Esophagus squamous epithelium (tissue), 5 donors: ENCODE measurements at regions not wholly inside any gene's neighbourhood (a gene's known extent, or its start where the extent isn't known, plus 50 kb on each side); places are given as distances from the start of the nearest gene placed in this dataset.
"Not testable (repeated sequence)": the region's sequence is repeated elsewhere in the genome, so short reads cannot be mapped to it uniquely, and the experiment has no call there.

Source experiments
- DNase-seq: peaks from one replicate; lab custom pipeline; 2025; lab: John Stamatoyannopoulos, UW
- H3K27ac ChIP-seq, 4 donors: fragments of 200-600 bp; sonication (generic); one replicate each; pipeline ENCODE4 v1.5.1; 2016 to 2019; ENCODE audit warnings: mild to moderate bottlenecking in 1 of 4
- H3K27me3 ChIP-seq, 4 donors: fragments of 200-600 bp; sonication (generic); 1 replicate in 3 of 4; 2 replicates in 1 of 4; pipeline versions ENCODE4 v1.5.1 to v1.6.0; 2017 to 2021; ENCODE audit warnings: antibody characterized with exemption in 1 of 4
- H3K36me3 ChIP-seq, 3 donors: fragments of 200-600 bp; sonication (generic); one replicate each; pipeline ENCODE4 v1.5.1; 2016 to 2019
- H3K4me1 ChIP-seq, 3 donors: fragments of 200-600 bp; sonication (generic); one replicate each; pipeline ENCODE4 v1.5.1; 2017 to 2019
- H3K4me3 ChIP-seq, 4 donors: fragments of 200-600 bp; sonication (generic); 1 replicate in 3 of 4; 2 replicates in 1 of 4; pipeline ENCODE4 v1.5.1; 2016 to 2019; ENCODE audit warnings: mild to moderate bottlenecking in 2 of 4, moderate library complexity in 1 of 4
- H3K9me3 ChIP-seq, 3 donors: fragments of 200-600 bp; sonication (generic); one replicate each; pipeline ENCODE4 v1.5.1; 2016 to 2019
- POLR2A ChIP-seq, 4 donors: fragments of 450-650 bp; IDR thresholded peaks; one replicate each; pipeline ENCODE4 v1.6.1; 2017; ENCODE audit warnings: antibody characterized with exemption in 4 of 4, mild to moderate bottlenecking in 4 of 4, moderate library complexity in 3 of 4
- WGBS, 2 donors: methylation state at CpG; one replicate each; pipeline ENCODE4 v1.1.5; 2018; 5-methylcytosine and 5-hydroxymethylcytosine counted together
- intact Hi-C: fragments of 100-400 bp; cut with DNase I; formaldehyde crosslinking; loops from one replicate; pipeline ENCODE4 v1.15.0; 2022
- TF ChIP-seq, protein P1 (sequence below), 6 experiments: fragments of 450-650 bp in 4 of 6; fragments of 200-600 bp in 2 of 6; sonication (generic) in 2 of 6; IDR thresholded peaks; one replicate each; pipeline ENCODE4 v1.5.1; 2016 to 2019; ENCODE audit warnings: antibody characterized with exemption in 6 of 6, mild to moderate bottlenecking in 4 of 6, moderate library complexity in 4 of 6
- donor health status: DM: yes; HTN: yes; CAD: no.

DNA sequence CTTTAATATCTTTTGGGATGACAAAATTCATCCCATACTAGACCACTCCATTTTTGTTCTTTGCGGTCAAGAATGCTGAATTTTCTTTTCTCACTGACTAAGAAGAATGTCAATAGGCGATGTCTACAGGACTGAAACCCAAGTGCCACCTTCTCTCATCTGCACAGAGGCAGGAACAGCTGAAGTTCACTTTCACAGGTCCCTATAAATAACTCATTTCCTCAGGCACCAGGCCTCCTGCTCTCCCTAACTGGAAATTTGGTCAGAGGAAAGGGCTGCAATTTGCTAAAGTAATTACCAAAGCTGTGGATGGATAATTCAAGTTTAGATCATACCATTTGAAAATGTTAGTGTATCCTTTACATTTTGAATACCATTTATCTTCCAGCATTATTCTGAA is 142.9 kb downstream of the DIRAS2 start:
- Histone ChIP-seq H3K9me3 (no peaks in the 10 kb centered on the region), H3K27me3 (no peaks in the 10 kb centered on the region), H3K4me3 (no peak overlapping the region), H3K27ac (no peak overlapping the region), H3K36me3 (no peaks in the 10 kb centered on the region), H3K4me1 (no peaks in the 10 kb centered on the region)
- no peak for DNase-seq
- intact Hi-C loops, result no loop called here
- WGBS, 2 donors, result 61 to 95% methylated on average over 2 of the region's 2 CpGs
- no peak for TF ChIP-seq POLR2A (IDR thresholded peaks at IDR 0.05)
- TF ChIP-seq, protein P1, sequence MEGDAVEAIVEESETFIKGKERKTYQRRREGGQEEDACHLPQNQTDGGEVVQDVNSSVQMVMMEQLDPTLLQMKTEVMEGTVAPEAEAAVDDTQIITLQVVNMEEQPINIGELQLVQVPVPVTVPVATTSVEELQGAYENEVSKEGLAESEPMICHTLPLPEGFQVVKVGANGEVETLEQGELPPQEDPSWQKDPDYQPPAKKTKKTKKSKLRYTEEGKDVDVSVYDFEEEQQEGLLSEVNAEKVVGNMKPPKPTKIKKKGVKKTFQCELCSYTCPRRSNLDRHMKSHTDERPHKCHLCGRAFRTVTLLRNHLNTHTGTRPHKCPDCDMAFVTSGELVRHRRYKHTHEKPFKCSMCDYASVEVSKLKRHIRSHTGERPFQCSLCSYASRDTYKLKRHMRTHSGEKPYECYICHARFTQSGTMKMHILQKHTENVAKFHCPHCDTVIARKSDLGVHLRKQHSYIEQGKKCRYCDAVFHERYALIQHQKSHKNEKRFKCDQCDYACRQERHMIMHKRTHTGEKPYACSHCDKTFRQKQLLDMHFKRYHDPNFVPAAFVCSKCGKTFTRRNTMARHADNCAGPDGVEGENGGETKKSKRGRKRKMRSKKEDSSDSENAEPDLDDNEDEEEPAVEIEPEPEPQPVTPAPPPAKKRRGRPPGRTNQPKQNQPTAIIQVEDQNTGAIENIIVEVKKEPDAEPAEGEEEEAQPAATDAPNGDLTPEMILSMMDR (IDR thresholded peaks at IDR 0.05), result no peak

DNA sequence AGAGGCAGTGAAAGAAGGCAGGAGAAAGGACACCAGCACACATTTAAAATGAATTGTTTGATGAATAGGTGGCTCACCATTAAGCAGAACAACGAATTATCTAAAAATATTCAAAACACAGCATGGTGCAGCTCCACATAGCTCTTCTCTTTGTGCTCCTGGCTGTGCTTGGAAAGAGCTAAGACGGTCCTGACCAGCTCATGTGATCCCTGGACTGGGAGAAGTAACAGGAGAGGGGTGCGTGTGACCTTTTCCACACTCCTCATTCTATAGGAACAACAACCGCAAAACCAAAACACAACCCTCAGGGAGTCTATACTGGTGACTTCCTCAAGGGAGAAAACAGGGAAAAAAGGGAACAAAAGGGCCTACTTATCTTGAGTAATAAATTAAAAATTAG is 140.5 kb downstream of the DIRAS2 start:
- no peaks in the 10 kb centered on the region for H3K9me3 ChIP-seq
- DNase-seq, result no peak
- H3K36me3 ChIP-seq, result no peaks in the 10 kb centered on the region
- intact Hi-C loops, result no loop called here
- WGBS, 2 donors, result 77 to 82% methylated on average over 4 of the region's 4 CpGs
- H3K4me1 ChIP-seq, result no peaks in the 10 kb centered on the region
- no peak overlapping the region for H3K4me3 ChIP-seq
- TF ChIP-seq, protein P1 (IDR thresholded peaks at IDR 0.05), result no peak
- no peak for TF ChIP-seq POLR2A (IDR thresholded peaks at IDR 0.05)
- no peaks in the 10 kb centered on the region for H3K27me3 ChIP-seq
- H3K27ac ChIP-seq, result no peak overlapping the region

DNA sequence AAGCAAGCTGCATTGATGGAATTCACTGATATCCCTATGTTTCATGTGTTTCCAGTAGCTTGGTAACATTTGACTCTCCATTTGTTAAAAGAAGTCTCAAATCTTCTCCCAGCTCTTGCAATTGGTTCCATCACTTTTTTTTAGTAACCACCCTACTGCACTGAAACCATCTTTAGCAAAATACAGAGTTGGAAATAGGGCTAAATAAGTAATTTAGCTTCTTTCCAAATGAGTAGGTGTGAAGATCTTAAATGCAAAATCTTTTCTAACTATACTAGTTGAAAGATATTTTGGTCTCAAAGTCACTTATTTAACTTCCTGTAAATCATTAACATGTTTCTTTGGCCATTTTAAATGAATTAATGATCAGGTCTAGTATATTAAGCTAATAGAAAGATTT is 138.1 kb downstream of the DIRAS2 start:
- Histone ChIP-seq H3K4me3 (no peak overlapping the region), H3K27me3 (no peaks in the 10 kb centered on the region), H3K9me3 (no peaks in the 10 kb centered on the region), H3K27ac (no peak overlapping the region), H3K4me1 (no peaks in the 10 kb centered on the region), H3K36me3 (no peaks in the 10 kb centered on the region)
- no peak for DNase-seq
- intact Hi-C loops, result no loop called here
- TF ChIP-seq, protein P1 (IDR thresholded peaks at IDR 0.05), result no peak
- TF ChIP-seq POLR2A (IDR thresholded peaks at IDR 0.05), result no peak

DNA sequence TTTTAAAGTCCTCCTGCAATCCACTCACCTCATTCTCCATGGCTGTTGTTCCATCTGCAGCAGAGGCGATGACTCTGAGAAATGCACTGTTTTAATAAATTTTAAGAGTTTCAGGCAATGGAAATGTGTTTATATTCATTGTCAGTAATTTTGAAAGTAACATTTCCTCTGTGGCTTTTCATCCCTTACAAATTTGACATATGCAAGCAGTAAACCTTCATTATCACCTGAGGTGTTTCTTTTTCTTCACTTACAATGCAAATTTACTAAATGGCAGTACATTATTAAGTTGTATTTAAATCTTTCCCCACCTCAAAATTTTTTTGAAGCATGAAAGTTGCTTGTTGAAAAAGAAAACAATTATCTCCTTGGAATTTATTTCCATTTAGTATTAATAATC is 136.9 kb downstream of the DIRAS2 start:
- no peak for DNase-seq
- no peaks in the 10 kb centered on the region for H3K27me3 ChIP-seq
- no peak overlapping the region for H3K27ac ChIP-seq
- WGBS, 2 donors, result 81 to 85% methylated on average over 1 of the region's 1 CpG
- no peaks in the 10 kb centered on the region for H3K9me3 ChIP-seq
- H3K4me3 ChIP-seq, result no peak overlapping the region
- intact Hi-C loops, result no loop called here
- no peaks in the 10 kb centered on the region for H3K4me1 ChIP-seq
- no peaks in the 10 kb centered on the region for H3K36me3 ChIP-seq
- TF ChIP-seq, protein P1 (IDR thresholded peaks at IDR 0.05), result no peak
- TF ChIP-seq POLR2A (IDR thresholded peaks at IDR 0.05), result no peak

DNA sequence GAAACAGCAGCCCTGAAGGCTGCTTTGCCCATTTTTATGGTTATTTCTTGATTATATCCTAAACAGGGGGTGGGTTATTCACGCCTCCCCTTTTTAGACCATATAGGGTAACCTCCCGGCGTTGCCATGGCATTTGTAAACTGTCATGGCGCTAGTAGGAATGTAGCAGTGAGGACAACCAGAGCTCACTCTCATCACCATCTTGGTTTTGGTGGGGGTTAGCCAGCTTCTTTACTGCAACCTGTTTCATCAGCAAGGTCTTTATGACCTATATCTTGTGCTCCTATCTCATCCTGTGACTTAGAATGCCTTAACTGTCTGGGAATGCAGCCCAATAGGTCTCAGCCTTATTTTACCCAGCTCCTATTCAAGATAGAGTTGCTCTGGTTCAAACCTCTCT is 136.2 kb downstream of the DIRAS2 start:
- H3K4me3 ChIP-seq, DNase-seq, H3K9me3 ChIP-seq, intact Hi-C loops, H3K36me3 ChIP-seq, H3K27ac ChIP-seq, H3K4me1 ChIP-seq, H3K27me3 ChIP-seq: not testable (repeated sequence)
- 66 to 86% methylated on average over 4 of the region's 4 CpGs for WGBS, 2 donors

DNA sequence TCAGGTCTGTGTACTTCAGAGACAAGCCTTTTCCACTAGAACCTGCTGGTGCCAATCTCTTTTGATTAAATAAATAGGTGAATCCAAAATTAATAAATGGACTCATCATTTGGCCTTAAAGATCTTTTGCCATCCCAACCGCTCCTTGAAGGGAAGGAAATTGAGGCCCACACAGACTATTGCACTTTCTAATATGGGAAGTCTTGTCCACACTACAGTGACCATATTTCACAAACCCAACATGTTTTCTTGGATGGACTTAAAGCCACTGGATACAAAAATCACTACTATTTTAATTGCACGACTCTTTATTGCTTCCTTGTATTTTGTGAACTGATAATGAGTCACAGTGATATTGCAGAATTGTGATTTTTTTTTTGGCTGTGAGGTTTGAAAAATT is 135.0 kb downstream of the DIRAS2 start:
- Histone ChIP-seq H3K9me3 (no peaks in the 10 kb centered on the region), H3K4me1 (no peaks in the 10 kb centered on the region), H3K27ac (no peak overlapping the region), H3K36me3 (no peaks in the 10 kb centered on the region), H3K4me3 (no peak overlapping the region), H3K27me3 (no peaks in the 10 kb centered on the region)
- no peak for DNase-seq
- WGBS, 2 donors, result 81 to 83% methylated on average over 2 of the region's 2 CpGs
- TF ChIP-seq, protein P1 (IDR thresholded peaks at IDR 0.05), result no peak
- no peak for TF ChIP-seq POLR2A (IDR thresholded peaks at IDR 0.05)
- intact Hi-C loops, result no loop called here
